ENCODE measurements at regions not wholly inside any gene's neighbourhood (a gene's known extent, or its start where the extent isn't known, plus 50 kb on each side); places are given as distances from the start of the nearest gene placed in this dataset.

GRCh38 chr6:43973357-43973756 is 153.9 kb downstream of the MRPL14 start:
- DNase-seq (ENCODE audit: low read depth, low spot score) (no peak), FAIRE-seq (no peak)
- Histone ChIP-seq H3K4me2 (ENCODE audit: insufficient read depth, low read length) (no peak overlapping the region), H3K4me1 (ENCODE audit: control insufficient read depth, extremely low read depth, insufficient read depth, low read length) (peaks cover 3% of the 10 kb centered on the region), H3K4me3 (replicated peaks in 1 of 3; ENCODE audit: insufficient read depth in 1 of 3, low read depth in 1 of 3, low read length in 3 of 3) (no peak overlapping the region), H2AFZ (ENCODE audit: low read depth, low read length) (no peak overlapping the region), H3K9me3 (replicated peaks; ENCODE audit: control insufficient read depth, insufficient read depth, low read length) (no peaks in the 10 kb centered on the region), H3K27me3 (ENCODE audit: control insufficient read depth in 2 of 2, insufficient read depth in 2 of 2, low read length in 2 of 2) (peaks cover 16 to 28% of the 10 kb centered on the region in 2 experiments), H4K20me1 (replicated peaks; ENCODE audit: control insufficient read depth, extremely low read depth, insufficient read depth, low read length) (no peaks in the 10 kb centered on the region), H3K79me2 (ENCODE audit: control insufficient read depth, insufficient read depth, low read length) (no peaks in the 10 kb centered on the region), H3K9ac (replicated peaks; ENCODE audit: extremely low read depth, insufficient read depth, low read length) (no peak overlapping the region), H3K27ac (ENCODE audit: insufficient read depth, low read depth, low read length) (no peak overlapping the region), H3K9me1 (replicated peaks; ENCODE audit: control insufficient read depth, extremely low read depth, insufficient read depth, low read length) (no peaks in the 10 kb centered on the region), H3K36me3 (ENCODE audit: control insufficient read depth in 2 of 2, extremely low read depth in 1 of 2, insufficient read depth in 2 of 2, low read length in 2 of 2) (no peaks in the 10 kb centered on the region)
- no TSS peak for BruUV-seq (replicated peaks)
- dilution Hi-C loops (cut with MboI; ENCODE audit: extremely low pct_ligation_motif_present, low sequenced_read_pairs) = no loop called here
- intact Hi-C loops (cut with micrococcal nuclease) = no loop called here
- no peak for TF ChIP-seq POLR2AphosphoS5 (IDR thresholded peaks at IDR 0.05; ENCODE audit: insufficient read depth, low read depth, low read length)
- TF ChIP-seq MYC (IDR thresholded peaks at IDR 0.05; ENCODE audit: low read depth, low read length) = no peak
- no peak for TF ChIP-seq FOS (IDR thresholded peaks at IDR 0.05; ENCODE audit: borderline replicate concordance, insufficient read depth, low read length)
- TF ChIP-seq GATA2 (IDR thresholded peaks at IDR 0.05; ENCODE audit: insufficient read depth, insufficient read length, low read depth, low read length) = no peak
- TF ChIP-seq POLR2A (IDR thresholded peaks at IDR 0.05; ENCODE audit: low read depth, low read length) = no peak
- CTCF ChIA-PET = interaction anchor here (0.6 to 2.3 kb wide), 6 partner anchors 9 to 306 kb away, joined by 3 to 16 read pairs (median 6); no protein-coding TSS in a partner anchor
- POLR2A ChIA-PET = interaction anchor here (1.3 kb wide), 2 partner anchors 9 to 19 kb away, joined by 3 read pairs; no protein-coding TSS in a partner anchor

DNA sequence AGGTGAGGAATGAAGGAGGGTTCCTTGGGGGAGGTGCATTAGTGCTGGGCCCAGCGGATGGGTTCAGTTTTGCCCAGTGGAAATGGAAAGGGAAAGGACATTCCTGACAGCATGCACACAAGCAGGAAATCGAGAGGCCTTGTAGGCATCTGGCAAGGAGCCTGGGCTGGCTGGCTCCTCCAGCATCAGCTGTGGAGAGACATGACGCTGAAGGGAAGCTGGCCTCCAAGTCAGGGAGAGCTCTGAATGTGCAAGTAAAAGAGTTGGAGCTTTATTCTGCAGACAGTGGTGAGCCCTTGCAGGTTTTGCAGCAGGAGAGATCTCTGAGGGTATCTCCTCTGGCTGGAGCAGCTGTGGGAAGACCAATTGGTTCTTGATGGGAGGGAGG is 154.3 kb downstream of the MRPL14 start:
- Histone ChIP-seq H3K9me1 (replicated peaks; ENCODE audit: control insufficient read depth, extremely low read depth, insufficient read depth, low read length) (no peaks in the 10 kb centered on the region), H3K4me1 (ENCODE audit: control insufficient read depth, extremely low read depth, insufficient read depth, low read length) (peaks cover 3% of the 10 kb centered on the region), H3K36me3 (ENCODE audit: control insufficient read depth in 2 of 2, extremely low read depth in 1 of 2, insufficient read depth in 2 of 2, low read length in 2 of 2) (no peaks in the 10 kb centered on the region), H3K4me2 (ENCODE audit: insufficient read depth, low read length) (no peak overlapping the region), H3K27me3 (ENCODE audit: control insufficient read depth in 2 of 2, insufficient read depth in 2 of 2, low read length in 2 of 2) (peaks cover 14 to 28% of the 10 kb centered on the region in 2 experiments), H3K79me2 (ENCODE audit: control insufficient read depth, insufficient read depth, low read length) (no peaks in the 10 kb centered on the region), H3K9me3 (replicated peaks; ENCODE audit: control insufficient read depth, insufficient read depth, low read length) (no peaks in the 10 kb centered on the region), H4K20me1 (replicated peaks; ENCODE audit: control insufficient read depth, extremely low read depth, insufficient read depth, low read length) (no peaks in the 10 kb centered on the region), H2AFZ (ENCODE audit: low read depth, low read length) (no peak overlapping the region), H3K9ac (replicated peaks; ENCODE audit: extremely low read depth, insufficient read depth, low read length) (no peak overlapping the region), H3K4me3 (replicated peaks in 1 of 3; ENCODE audit: insufficient read depth in 1 of 3, low read depth in 1 of 3, low read length in 3 of 3) (no peak overlapping the region), H3K27ac (ENCODE audit: insufficient read depth, low read depth, low read length) (no peak overlapping the region)
- dilution Hi-C loops (cut with MboI; ENCODE audit: extremely low pct_ligation_motif_present, low sequenced_read_pairs) (no loop called here), intact Hi-C loops (cut with micrococcal nuclease) (no loop called here)
- CTCF ChIA-PET = interaction anchor here (0.6 to 2.3 kb wide), 8 partner anchors 9 to 306 kb away, joined by 3 to 16 read pairs (median 4); no protein-coding TSS in a partner anchor
- no TSS peak for BruUV-seq (replicated peaks)
- DNase-seq (ENCODE audit: low read depth, low spot score) = peak; percentile 72
- POLR2A ChIA-PET = interaction anchor here (1.3 kb wide), 2 partner anchors 8 to 19 kb away, joined by 3 read pairs; no protein-coding TSS in a partner anchor
- TF ChIP-seq FOS (IDR thresholded peaks at IDR 0.05; ENCODE audit: borderline replicate concordance, insufficient read depth, low read length) = no peak
- no peak for TF ChIP-seq JUN (IDR thresholded peaks at IDR 0.05; ENCODE audit: borderline replicate concordance, insufficient read depth, insufficient read length, low read depth)
- TF ChIP-seq POLR2AphosphoS5 (IDR thresholded peaks at IDR 0.05; ENCODE audit: insufficient read depth, low read depth, low read length) = no peak
- TF ChIP-seq MYC (IDR thresholded peaks at IDR 0.05; ENCODE audit: low read depth, low read length) = no peak
- TF ChIP-seq POLR2A (IDR thresholded peaks at IDR 0.05; ENCODE audit: low read depth, low read length) = no peak
- no peak for TF ChIP-seq EZH2 (IDR thresholded peaks at IDR 0.05; ENCODE audit: borderline replicate concordance, low read depth, low read length, severe bottlenecking)
- TF ChIP-seq MAX (IDR thresholded peaks at IDR 0.05; ENCODE audit: insufficient read depth, insufficient read length) = no peak
- no peak for TF ChIP-seq CTCF (IDR thresholded peaks at IDR 0.05; ENCODE audit: extremely low read depth in 1 of 2, insufficient read depth in 1 of 2, low read depth in 1 of 2, low read length in 2 of 2)
- no peak for TF ChIP-seq GATA2 (IDR thresholded peaks at IDR 0.05; ENCODE audit: insufficient read depth, insufficient read length, low read depth, low read length)
- FAIRE-seq = peak; percentile 71

Measured in endothelial cell of umbilical vein (primary cell).